GM18909 (cell line): ENCODE measurements at regions not wholly inside any gene's neighbourhood (a gene's known extent, or its start where the extent isn't known, plus 50 kb on each side); places are given as distances from the start of the nearest gene placed in this dataset.

Source experiments
- ATAC-seq: cut with Tn5 transposase; IDR thresholded peaks from one replicate; pipeline ENCODE4 v1.9.1; 2021; ENCODE audit warnings: mild to moderate bottlenecking; ENCODE audit not compliant: unreplicated experiment, poor library complexity

- no peak for ATAC-seq
Observed at GRCh38 chr5:168226012-168226411, 65.4 kb upstream of the WWC1 start.

GRCh38 chr5:168227001-168227400 is 64.4 kb upstream of the WWC1 start:
- no peak for ATAC-seq

DNA sequence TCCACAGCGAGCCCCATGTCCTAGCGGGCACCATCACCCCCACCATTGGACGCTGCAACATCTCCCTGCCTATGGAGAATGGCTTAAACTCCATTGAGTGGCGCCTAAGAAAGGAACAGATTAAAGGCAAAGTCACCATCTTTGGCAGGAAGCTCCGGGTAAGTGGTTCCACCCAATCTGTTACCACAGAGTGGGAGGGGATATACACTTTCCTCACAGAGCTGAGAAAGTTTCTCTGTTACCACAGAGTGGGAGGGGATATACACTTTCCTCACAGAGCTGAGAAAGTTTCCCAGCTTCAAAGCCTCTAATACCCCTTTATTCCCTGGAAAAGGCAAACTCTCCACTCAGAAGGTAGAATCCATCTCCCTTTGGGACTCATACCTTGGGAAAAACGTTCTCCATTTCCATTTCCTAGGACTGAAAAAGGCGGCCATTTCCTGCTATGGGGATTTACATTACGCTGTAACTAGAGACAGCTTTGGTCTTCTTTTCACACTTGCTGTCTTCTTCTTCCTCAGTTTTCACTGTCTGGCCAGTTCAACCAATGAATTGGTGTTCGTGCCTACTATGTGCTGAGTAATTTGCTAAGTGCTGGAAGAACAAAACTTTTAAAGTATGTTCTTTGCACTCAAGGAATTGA is 63.4 kb upstream of the WWC1 start:
- ATAC-seq: peak; percentile 100

DNA sequence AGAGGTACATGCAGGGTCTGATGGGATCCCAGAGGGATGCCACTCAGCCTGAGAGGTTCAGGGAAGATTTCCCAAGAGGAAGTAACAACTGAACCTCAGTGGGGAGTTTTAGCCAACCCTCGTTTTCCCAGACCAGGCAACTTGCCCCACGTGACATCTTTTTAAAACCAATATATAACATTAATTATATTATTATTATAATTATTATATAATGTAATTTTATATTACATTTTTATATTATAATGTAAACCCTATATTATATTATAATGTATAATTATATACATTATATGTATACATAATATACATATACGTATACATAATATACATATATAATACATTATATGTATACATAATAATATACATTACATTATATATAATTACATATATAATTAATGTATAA is 62.8 kb upstream of the WWC1 start:
- ATAC-seq: no peak

DNA sequence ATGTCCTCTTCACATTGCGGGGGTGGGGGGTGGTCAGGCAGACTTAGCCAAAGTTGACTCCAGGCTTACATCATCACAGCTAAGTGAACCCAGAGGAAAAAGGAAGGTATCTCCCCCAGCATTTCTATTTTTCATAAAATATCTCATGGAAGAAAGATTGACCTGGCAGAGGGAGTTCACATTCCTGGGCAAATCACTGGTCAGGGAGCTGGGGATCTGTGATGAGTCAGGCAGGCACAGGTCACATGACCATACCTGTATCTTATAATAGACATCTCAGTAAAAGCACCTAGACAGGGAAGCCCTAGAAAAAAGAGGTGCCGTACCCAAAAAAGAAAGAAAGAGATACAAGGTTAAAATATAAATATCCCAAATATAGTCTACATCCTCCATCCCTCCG is 57.3 kb upstream of the WWC1 start:
- no peak for ATAC-seq

- ATAC-seq: no peak
Observed at GRCh38 chr5:168238463-168238862, 53.0 kb upstream of the WWC1 start.

GRCh38 chr5:168239325-168239724 is 52.1 kb upstream of the WWC1 start:
- ATAC-seq: no peak
